ENCODE measurements at regions not wholly inside any gene's neighbourhood (a gene's known extent, or its start where the extent isn't known, plus 50 kb on each side); places are given as distances from the start of the nearest gene placed in this dataset.

DNA sequence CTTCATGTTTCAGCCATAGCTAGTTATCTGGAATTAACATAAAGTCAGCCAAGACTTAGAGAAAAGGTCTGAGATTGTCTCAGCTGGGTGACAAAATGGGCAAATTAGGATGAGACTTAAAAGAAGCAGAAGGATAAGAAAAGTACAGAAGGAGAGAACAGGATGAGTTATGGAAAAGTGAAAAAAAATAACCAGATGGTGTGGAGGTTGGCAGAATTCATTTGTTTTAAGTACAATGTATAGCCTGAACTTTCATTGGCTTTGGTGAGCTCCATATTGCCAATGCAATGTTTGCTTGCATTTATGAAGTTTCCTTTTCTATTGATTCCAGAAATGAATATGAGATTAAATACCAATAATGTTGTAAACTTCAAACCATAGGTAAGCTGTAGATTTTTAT is 447.2 kb upstream of the DPH6 start:
- Histone ChIP-seq H4K8ac (ENCODE audit: low read depth in 2 of 2, low read length in 2 of 2) (no peak overlapping the region), H3K4me1 (ENCODE audit: control insufficient read depth, insufficient read depth, low read length) (no peaks in the 10 kb centered on the region), H2AK9ac (replicated peaks; ENCODE audit: low read depth, low read length, poor library complexity) (no peak overlapping the region), H2BK120ac (ENCODE audit: low read depth, low read length) (no peak overlapping the region), H2AK5ac (ENCODE audit: low read depth, low read length) (no peak overlapping the region), H3K4ac (ENCODE audit: low read depth, low read length) (no peak overlapping the region), H3K36me3 (ENCODE audit: control insufficient read depth, insufficient read depth, low read length) (no peaks in the 10 kb centered on the region), H2BK15ac (ENCODE audit: low read depth, low read length) (no peak overlapping the region), H2BK20ac (ENCODE audit: low read depth, low read length) (no peak overlapping the region), H3K9ac (ENCODE audit: low read depth, low read length) (no peak overlapping the region), H3K23ac (ENCODE audit: low read depth, low read length) (no peak overlapping the region), H2BK5ac (ENCODE audit: low read depth, low read length, poor library complexity, severe bottlenecking) (no peak overlapping the region), H3K18ac (ENCODE audit: low read depth, low read length) (no peak overlapping the region), H3K56ac (ENCODE audit: extremely low read depth, insufficient read depth, low read length) (no peak overlapping the region), H3K27me3 (ENCODE audit: control insufficient read depth, insufficient read depth, low read length) (no peaks in the 10 kb centered on the region), H3K9me1 (ENCODE audit: insufficient read depth, low read length) (no peaks in the 10 kb centered on the region), H3K27ac (ENCODE audit: insufficient read depth, low read length) (no peak overlapping the region), H4K20me1 (ENCODE audit: insufficient read depth, low read length) (no peaks in the 10 kb centered on the region), H3K14ac (replicated peaks; ENCODE audit: low read depth, low read length) (no peak overlapping the region), H4K5ac (ENCODE audit: low read depth, low read length) (no peak overlapping the region), H2AFZ (replicated peaks; ENCODE audit: low read length, poor library complexity) (no peak overlapping the region), H3K9me3 (ENCODE audit: control insufficient read depth, insufficient read depth, low read length) (no peaks in the 10 kb centered on the region), H3K4me3 (ENCODE audit: insufficient read depth, low read depth, low read length) (no peak overlapping the region), H3K79me1 (ENCODE audit: low read depth in 1 of 2, low read length in 2 of 2) (no peaks in the 10 kb centered on the region), H4K91ac (ENCODE audit: insufficient read depth, low read depth, low read length) (no peak overlapping the region), H3K4me2 (ENCODE audit: low read depth, low read length) (no peak overlapping the region)
- intact Hi-C loops (cut with micrococcal nuclease) (no loop called here), in situ Hi-C loops (cut with MboI; ENCODE audit: low sequenced_read_pairs) (no loop called here), dilution Hi-C loops (cut with HindIII; ENCODE audit: low sequenced_read_pairs, unreplicated experiment) (no loop called here)
- no peak for TF ChIP-seq CTCF (conservative IDR thresholded peaks at IDR 0.05; ENCODE audit: low read depth, low read length)
- TF ChIP-seq NFE2L2 (IDR thresholded peaks at IDR 0.05; ENCODE audit: low read depth, low read length) = no peak
- no peak for TF ChIP-seq MAZ (IDR thresholded peaks at IDR 0.05; ENCODE audit: borderline replicate concordance, low read depth, low read length)
- TF ChIP-seq MAFK (IDR thresholded peaks at IDR 0.05; ENCODE audit: low read depth, low read length) = no peak
- TF ChIP-seq FOS (IDR thresholded peaks at IDR 0.05; ENCODE audit: low read depth, low read length) = no peak
- TF ChIP-seq RCOR1 (IDR thresholded peaks at IDR 0.05; ENCODE audit: insufficient replicate concordance, low read length) = no peak
- no peak for TF ChIP-seq POLR2A (IDR thresholded peaks at IDR 0.05; ENCODE audit: low read depth, low read length)
- no peak for TF ChIP-seq RFX5 (IDR thresholded peaks at IDR 0.05; ENCODE audit: low read depth, low read length)
- no peak for TF ChIP-seq ELK1 (IDR thresholded peaks at IDR 0.05; ENCODE audit: borderline replicate concordance, low read depth, low read length)
- no peak for TF ChIP-seq SMC3 (IDR thresholded peaks at IDR 0.05; ENCODE audit: low read depth, low read length)
- no peak for TF ChIP-seq RAD21 (IDR thresholded peaks at IDR 0.05; ENCODE audit: low read length)
- TF ChIP-seq CEBPB (IDR thresholded peaks at IDR 0.05; ENCODE audit: low read depth, low read length) = no peak
- no peak for TF ChIP-seq MXI1 (IDR thresholded peaks at IDR 0.05; ENCODE audit: borderline replicate concordance, low read depth, low read length)
- TF ChIP-seq CHD1 (IDR thresholded peaks at IDR 0.05; ENCODE audit: low read depth, low read length) = no peak
- no peak for TF ChIP-seq USF2 (IDR thresholded peaks at IDR 0.05; ENCODE audit: low read depth, low read length)
- no peak for DNase-seq
- no TSS peak for BruUV-seq (replicated peaks)
- ATAC-seq (ENCODE audit: low read depth) = no peak
- CTCF ChIA-PET = interaction anchor here (0.9 kb wide), 1 partner anchor 47 kb away, joined by 3 read pairs; no protein-coding TSS in a partner anchor
- POLR2A ChIA-PET (ENCODE audit: unreplicated experiment) = no interaction called here

Data from IMR-90 (cell line).